ENCODE measurements at regions not wholly inside any gene's neighbourhood (a gene's known extent, or its start where the extent isn't known, plus 50 kb on each side); places are given as distances from the start of the nearest gene placed in this dataset.

- DNase-seq (ENCODE audit: low spot score), result no peak
- intact Hi-C loops (cut with DNase I), result no loop called here
These were observed 330.6 kb upstream of the C16orf82 start for GRCh38 chr16:26736084-26736483.

- no peak for DNase-seq (ENCODE audit: low spot score)
- intact Hi-C loops (cut with DNase I), result no loop called here
These were observed 326.0 kb upstream of the C16orf82 start for GRCh38 chr16:26740771-26741170.

- intact Hi-C loops (cut with DNase I), result no loop called here
- DNase-seq (ENCODE audit: low spot score), result no peak
These were observed 324.7 kb upstream of the C16orf82 start for GRCh38 chr16:26742040-26742439.

GRCh38 chr16:26744430-26744829 is 322.3 kb upstream of the C16orf82 start:
- DNase-seq (ENCODE audit: low spot score), result no peak
- intact Hi-C loops (cut with DNase I), result no loop called here

GRCh38 chr16:26747760-26748159 is 319.0 kb upstream of the C16orf82 start:
- intact Hi-C loops (cut with DNase I), result no loop called here
- DNase-seq (ENCODE audit: low spot score), result no peak

GRCh38 chr16:26749072-26749471 is 317.7 kb upstream of the C16orf82 start:
- intact Hi-C loops (cut with DNase I), result no loop called here
- DNase-seq (ENCODE audit: low spot score), result no peak

- intact Hi-C loops (cut with DNase I), result no loop called here
- DNase-seq (ENCODE audit: low spot score), result no peak
These were observed 314.6 kb upstream of the C16orf82 start for GRCh38 chr16:26752166-26752565.

GRCh38 chr16:26756633-26757032 is 310.1 kb upstream of the C16orf82 start:
- intact Hi-C loops (cut with DNase I), result no loop called here
- no peak for DNase-seq (ENCODE audit: low spot score)

- intact Hi-C loops (cut with DNase I), result no loop called here
- no peak for DNase-seq (ENCODE audit: low spot score)
These were observed 304.1 kb upstream of the C16orf82 start for GRCh38 chr16:26762594-26762993.

GRCh38 chr16:26765087-26765486 is 301.6 kb upstream of the C16orf82 start:
- intact Hi-C loops (cut with DNase I), result no loop called here
- no peak for DNase-seq (ENCODE audit: low spot score)

GRCh38 chr16:26768385-26769010 is 298.2 kb upstream of the C16orf82 start:
- intact Hi-C loops (cut with DNase I), result no loop called here
- no peak for DNase-seq (ENCODE audit: low spot score)

- DNase-seq (ENCODE audit: low spot score), result no peak
- intact Hi-C loops (cut with DNase I), result no loop called here
These were observed 296.2 kb upstream of the C16orf82 start for GRCh38 chr16:26770547-26770946.

GRCh38 chr16:26772503-26772902 is 294.2 kb upstream of the C16orf82 start:
- intact Hi-C loops (cut with DNase I), result no loop called here
- DNase-seq (ENCODE audit: low spot score), result no peak

- no peak for DNase-seq (ENCODE audit: low spot score)
- intact Hi-C loops (cut with DNase I), result no loop called here
These were observed 288.9 kb upstream of the C16orf82 start for GRCh38 chr16:26777821-26778220.

- intact Hi-C loops (cut with DNase I), result no loop called here
- DNase-seq (ENCODE audit: low spot score), result no peak
These were observed 278.8 kb upstream of the C16orf82 start for GRCh38 chr16:26787924-26788323.

- intact Hi-C loops (cut with DNase I), result no loop called here
- no peak for DNase-seq (ENCODE audit: low spot score)
These were observed 275.6 kb upstream of the C16orf82 start for GRCh38 chr16:26791169-26791568.

- intact Hi-C loops (cut with DNase I), result no loop called here
- DNase-seq (ENCODE audit: low spot score), result no peak
These were observed 271.5 kb upstream of the C16orf82 start for GRCh38 chr16:26795184-26795583.

- no peak for DNase-seq (ENCODE audit: low spot score)
- intact Hi-C loops (cut with DNase I), result no loop called here
These were observed 265.1 kb upstream of the C16orf82 start for GRCh38 chr16:26801628-26802027.

GRCh38 chr16:26802440-26802839 is 264.3 kb upstream of the C16orf82 start:
- no peak for DNase-seq (ENCODE audit: low spot score)
- intact Hi-C loops (cut with DNase I), result no loop called here

GRCh38 chr16:26802965-26803364 is 263.8 kb upstream of the C16orf82 start:
- intact Hi-C loops (cut with DNase I), result no loop called here
- no peak for DNase-seq (ENCODE audit: low spot score)

GRCh38 chr16:26806657-26807056 is 260.1 kb upstream of the C16orf82 start:
- intact Hi-C loops (cut with DNase I), result no loop called here
- no peak for DNase-seq (ENCODE audit: low spot score)

GRCh38 chr16:26809461-26809860 is 257.3 kb upstream of the C16orf82 start:
- no peak for DNase-seq (ENCODE audit: low spot score)
- intact Hi-C loops (cut with DNase I), result no loop called here
